ENCODE measurements at regions not wholly inside any gene's neighbourhood (a gene's known extent, or its start where the extent isn't known, plus 50 kb on each side); places are given as distances from the start of the nearest gene placed in this dataset.

DNA sequence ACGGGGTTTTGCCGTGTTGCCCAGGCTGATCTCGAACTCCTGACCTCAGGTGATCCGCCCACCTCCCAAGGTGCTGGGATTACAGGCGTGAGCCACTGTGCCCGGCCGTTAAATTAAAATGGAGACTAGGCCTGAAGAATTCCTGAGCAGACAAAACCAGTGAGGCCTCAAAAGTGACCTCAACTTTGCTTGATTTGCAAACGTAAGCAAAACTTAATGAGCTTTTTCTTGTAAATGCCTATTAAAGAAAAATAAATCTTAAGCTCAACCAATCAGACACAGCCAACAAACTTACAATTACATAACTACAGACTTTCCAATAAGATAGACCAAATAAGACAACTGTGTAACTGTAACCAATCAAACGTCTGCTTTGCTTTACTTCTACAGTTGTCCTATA is 111.3 kb upstream of the SEMA6A start:
- DNase-seq (ENCODE audit: low spot score), result no peak

DNA sequence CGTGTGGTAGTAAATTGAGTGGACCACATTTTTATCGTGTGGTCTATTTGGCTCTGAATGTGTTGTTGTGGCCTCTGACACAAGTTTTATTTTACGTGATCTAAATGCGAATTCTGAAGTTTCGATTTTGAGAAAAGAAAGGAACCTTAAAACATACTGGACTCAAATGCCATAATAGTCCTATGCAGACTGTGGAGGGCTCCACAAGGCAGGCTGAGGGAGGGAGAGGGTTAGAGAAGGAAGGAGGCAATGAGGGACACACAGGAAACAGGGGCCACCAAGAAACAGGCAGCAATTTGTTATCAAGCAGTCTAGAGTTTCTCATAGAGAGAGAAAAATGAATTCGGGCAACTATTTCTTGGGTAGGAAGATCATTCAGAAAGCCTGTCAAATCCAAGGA is 110.4 kb upstream of the SEMA6A start:
- no peak for DNase-seq (ENCODE audit: low spot score)

DNA sequence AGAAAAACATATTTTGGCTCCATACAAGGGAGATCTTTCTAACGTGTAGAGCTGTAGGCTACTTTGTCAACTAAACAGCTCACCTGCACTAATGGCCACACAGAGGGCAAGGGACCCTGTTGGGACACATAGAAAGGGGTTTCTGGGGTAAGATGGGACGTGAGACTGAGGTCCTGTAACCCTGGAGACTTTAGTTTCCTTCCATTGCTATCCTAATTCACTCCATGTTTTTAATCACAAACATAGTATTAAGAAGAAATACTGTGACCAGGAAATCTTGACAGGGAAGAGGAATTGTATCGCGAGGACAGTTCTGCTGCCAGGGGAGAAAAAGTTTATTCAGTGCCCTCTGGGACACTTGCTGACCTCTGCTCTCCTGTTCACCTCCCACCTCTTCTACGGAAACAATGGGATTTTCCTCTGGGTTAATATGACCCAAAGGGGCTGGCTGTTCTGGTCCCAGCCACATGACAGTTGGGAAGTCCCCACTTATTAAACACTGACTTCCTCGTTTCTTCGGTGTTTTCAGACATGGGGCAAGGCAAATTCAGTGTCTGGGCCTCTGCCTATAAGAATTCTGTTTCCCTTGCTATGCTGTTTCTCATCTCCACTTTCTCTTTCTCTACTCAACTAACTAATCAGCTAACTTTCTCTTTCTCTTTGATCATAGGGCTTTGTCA is 106.9 kb upstream of the SEMA6A start:
- no peak for DNase-seq (ENCODE audit: low spot score)

DNA sequence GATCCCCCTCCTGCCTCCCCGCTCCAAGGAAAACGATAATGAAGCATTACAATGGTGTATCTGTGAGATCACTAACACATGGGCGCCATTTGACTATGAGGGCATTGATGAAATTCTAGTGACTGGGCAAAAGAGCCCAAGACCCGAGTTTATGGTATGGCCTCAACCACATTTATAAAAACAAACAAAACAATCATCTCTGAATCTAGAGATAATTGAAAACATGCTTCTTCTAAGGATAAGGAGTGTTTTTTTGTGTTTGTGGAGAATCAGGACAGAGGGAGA is 100.9 kb upstream of the SEMA6A start:
- no peak for DNase-seq (ENCODE audit: low spot score)

DNA sequence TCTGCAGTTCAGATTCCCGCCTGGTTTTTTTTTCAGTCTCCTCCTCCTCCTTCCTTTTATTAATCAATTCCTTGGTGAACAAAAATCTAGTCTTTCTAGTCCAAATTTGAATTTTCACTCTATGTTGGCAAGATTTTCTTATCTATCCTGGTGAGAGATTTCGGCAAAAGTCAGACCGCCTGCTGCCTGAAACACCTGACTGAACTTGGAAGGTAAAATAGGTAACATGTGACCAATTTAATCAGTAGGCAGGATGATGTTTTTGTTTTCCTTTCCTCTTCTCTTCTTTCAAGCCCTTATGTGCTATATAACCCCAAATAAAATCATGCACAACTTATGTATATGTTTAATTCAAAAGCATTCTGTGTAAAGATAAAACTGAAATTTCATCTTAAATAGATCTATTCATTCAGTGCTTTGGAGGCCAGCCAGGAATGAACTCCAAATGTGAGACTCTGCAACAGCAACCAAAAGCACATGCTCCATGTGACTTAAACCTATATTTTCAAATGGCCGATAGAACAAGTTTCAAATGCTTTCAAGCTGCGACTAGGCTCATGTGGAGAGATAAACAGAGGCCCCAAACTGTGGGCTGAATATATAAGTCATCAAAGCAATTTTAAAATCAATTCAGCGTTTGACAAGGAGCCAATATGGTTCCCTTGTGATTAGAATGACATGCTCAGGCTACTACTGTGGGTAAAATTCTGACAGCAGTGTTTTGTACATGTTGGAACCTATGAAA is 100.4 kb upstream of the SEMA6A start:
- no peak for DNase-seq (ENCODE audit: low spot score)

DNA sequence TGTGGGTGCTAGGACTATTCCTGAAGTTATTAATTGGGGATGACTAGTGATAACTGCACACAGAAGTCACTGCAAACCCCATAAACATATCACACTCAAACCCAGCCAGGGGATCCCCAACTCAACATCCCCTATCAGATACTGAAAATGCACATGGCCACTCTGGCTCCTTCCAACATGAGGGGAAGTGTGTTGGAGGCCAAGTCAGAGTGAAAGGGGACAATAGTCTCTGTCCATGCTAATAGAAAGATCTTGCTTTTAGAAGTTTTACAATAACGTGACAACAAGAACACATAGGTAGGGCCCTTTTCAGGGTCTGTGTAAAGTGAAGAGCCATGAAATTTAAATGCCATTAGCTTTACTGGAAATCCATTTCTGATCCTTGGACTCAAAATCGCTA is 98.8 kb upstream of the SEMA6A start:
- DNase-seq (ENCODE audit: low spot score), result no peak

DNA sequence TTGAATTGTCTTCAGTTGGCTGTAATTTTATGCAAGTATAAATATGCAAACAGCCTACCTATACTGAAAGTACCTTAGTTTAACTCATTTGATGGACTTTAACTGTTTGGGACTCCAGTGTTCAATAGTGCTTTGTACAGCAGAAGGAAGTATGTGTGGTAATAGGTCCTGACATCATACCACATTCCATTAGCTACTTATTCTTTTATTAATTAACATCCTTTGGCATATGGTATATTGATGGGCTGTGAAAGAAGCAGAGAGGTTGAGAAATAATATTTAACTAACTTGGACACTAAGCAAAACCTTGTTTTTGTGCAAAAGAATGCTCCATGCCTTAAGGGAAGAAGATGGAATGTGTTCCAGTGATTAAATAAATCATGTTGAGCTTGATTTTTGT is 97.6 kb upstream of the SEMA6A start:
- DNase-seq (ENCODE audit: low spot score), result no peak

DNA sequence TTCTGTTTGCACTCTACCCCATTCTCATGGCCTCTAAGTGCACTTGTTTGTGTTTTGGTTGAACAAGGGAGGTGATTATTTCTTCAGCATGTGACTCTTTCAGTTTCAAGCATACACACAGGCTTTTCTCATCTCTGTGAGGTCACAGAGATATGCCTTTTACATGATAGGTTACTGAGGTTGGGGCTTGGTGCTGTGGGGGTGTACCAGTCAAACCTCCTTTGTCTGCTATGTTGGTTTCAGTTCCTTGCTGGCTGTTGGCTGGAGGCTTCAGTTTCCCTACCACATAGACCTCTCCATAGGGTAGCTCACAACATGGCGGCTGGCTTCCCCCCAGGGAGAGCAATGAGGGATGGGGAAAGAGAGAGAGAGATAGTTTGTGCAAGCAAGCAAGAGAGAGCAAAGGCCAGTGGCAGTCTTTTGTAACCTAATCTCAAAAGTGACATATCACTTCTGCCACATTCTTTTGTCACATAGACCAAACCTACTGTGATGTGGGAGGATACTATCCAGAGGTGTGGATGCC is 96.7 kb upstream of the SEMA6A start:
- peak; percentile 13 for DNase-seq (ENCODE audit: low spot score)

DNA sequence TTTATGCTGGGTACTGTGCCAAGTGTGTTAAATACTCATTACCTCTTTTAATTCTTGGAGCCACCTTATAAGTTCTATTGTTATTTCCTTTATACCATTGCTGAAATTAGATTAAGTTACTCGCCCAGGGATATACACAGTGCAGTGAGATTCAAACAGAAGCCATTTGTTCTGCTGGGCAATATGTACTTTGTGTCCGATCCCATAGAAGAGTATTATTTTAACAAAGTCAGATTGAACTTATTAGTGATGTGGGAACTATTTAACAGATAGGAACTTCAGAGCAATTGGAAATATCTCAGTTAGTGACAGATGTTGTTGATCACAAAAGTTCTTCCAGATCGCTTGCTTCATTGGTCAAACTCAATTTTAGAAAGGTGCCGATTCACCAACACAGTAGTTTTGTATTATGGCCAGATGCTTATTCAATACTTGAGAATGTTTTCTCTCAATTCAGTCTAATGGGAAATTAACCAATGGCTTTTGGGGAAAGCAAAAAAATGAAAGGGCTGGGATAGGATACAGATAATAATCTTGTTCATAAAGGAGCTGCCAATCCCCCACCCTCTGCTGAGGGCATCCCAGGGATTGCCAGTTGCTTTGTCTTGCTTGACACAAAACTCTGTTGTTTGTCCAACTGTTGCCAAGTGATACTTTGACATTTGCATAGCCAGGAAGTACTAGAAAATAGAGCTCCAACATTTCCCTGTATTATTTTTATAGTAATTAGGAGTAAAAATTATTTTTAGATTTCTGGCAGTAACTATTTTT is 94.8 kb upstream of the SEMA6A start:
- DNase-seq (ENCODE audit: low spot score), result no peak

DNA sequence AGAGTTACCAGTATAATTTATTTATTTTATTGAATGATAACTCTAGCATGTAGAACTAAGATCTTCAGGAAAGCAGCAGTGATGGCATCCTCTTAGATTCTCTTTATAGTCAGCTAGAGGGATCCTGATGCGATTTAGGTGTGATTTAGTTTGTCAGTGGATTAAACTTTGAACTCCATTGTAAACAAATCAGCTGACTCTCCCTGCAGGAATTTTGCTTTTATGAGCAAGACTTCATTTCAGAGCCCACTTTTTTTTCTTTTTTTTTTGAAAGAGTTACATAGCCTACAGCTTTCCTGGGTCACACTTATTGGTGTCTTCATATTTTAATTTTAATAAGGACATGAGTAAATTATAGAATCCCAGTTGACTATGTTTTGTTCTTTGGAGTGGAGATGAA is 93.8 kb upstream of the SEMA6A start:
- DNase-seq (ENCODE audit: low spot score), result peak; percentile 32

DNA sequence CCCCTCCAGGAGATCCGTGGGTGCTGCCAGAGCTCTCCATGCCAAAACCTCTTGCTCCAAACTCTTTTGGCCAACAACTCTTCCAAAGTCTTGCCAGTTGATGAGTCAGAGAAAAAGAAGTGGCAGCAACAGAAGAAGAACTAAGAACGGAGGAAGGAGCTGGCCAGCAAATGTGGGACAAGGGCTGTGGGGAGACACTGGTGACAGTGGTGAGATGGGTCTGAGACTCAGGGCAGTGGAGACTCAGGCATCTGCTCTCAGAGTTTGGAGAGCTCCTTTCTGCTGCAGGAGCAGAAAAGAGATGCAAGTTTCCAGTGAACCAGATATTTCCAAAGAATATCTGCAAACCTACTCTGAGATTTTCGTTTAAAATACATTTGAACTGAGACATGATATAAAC is 92.3 kb upstream of the SEMA6A start:
- DNase-seq (ENCODE audit: low spot score), result no peak

DNA sequence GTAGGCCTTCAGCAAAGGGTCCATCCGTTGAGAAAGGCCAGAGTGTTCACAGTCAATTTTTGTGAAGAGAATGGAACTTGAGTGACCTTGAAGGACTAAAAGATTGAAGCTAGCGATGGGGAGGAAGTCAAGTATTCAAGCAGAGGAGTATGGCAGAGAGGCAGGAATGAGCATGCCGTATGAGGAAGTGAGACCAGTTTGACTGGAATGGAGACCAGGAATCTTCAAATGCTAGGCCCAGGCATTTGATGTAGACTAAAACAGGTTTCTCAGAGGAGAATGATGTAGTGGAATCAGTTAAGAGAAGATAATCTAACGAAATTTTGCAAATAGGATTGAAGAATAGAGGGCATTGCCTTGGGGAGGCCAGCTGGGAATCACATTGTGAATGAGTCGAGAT is 90.4 kb upstream of the SEMA6A start:
- DNase-seq (ENCODE audit: low spot score), result no peak

DNA sequence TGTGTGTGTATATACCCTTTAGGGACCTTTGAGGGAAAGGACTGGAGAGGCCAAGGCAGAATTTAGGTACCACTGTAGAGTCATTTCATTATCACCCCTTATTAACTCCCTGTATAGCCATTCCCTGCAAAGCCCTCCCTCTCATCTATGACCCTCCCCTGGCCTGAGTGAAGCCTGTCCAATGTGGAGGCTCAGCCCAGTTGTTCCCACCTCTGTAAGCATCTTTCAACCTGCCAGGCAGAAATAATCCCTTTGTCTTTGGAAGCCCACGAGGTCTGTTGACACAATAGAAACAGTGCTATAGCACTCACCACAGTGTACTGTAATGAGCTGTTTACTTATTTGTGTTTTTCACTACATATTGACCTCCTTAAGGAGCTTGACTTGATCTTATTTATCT is 88.5 kb upstream of the SEMA6A start:
- DNase-seq (ENCODE audit: low spot score), result no peak

DNA sequence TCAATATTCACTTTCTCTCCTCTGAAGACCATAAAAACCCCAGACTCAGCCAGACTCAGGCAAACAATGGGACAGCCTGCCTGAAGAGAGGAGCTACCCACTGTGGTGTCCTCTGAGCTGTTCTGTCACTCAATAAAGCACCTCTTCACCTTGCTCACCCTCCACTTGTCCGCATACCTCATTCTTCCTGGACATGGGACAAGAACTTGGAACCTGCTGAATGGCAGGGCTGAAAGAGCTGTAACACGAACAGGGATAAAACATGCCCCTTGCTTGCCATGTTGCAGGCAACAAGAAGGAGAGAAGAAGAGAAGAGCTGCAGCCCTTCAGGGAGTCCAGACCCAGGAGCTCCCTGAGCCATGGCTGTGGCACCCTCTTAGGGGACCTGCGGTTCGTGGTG is 86.8 kb upstream of the SEMA6A start:
- no peak for DNase-seq (ENCODE audit: low spot score)

DNA sequence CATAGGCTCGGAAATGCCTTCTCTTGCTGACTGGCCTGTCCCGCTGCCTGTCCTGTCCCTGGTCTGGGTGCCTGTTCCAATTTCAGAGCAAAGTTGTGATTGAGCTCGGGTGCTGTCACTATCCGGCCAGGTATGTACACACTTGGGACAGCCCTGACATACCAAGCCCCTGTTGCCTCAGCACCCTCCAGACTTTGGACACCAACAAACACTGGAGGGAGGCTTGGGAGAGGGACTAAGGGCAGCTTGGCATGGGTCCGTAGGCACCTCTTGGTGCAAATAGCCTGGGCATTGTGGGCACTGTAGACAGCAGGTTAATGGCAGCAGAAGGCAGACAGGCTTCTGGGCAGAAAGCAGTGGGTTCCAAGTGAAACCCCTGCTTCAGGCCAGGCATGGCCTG is 86.3 kb upstream of the SEMA6A start:
- DNase-seq (ENCODE audit: low spot score), result no peak

DNA sequence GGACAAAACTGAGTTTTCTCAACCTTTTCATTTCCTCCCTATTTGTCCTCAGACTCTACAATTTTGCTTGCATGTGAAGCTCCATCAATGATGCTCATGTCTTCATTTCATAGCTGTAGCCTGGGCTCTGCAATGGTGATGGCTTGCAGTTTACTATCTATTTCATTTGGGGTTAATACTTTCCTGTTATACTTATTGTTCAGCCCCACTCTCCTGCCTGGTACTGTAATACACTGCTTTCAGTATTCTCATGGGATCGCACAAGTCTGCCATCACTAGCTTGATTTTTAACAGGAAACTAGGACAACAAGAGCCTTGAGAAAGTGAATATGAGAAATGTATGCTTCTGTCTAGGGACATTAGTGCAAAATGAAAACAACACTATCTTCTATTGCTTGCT is 84.2 kb upstream of the SEMA6A start:
- no peak for DNase-seq (ENCODE audit: low spot score)

DNA sequence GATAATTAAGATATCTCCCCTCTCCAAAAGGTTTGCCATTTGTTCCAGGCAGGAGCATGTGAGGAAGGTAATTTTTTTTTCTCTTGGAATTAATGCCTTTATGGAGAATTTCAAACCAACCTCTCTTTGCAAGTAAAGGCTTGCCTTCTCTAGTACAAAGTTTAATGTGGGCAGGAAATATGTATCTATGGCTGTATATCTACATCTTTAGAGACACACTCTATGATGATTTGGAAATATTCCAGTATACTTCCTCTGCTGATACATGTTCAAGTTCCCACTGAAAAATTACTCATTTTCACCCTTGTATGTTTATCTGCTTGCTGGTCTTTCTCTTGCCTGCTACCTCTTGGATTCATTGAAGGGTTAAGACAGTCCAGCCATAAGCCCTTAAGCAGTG is 83.5 kb upstream of the SEMA6A start:
- DNase-seq (ENCODE audit: low spot score), result no peak

DNA sequence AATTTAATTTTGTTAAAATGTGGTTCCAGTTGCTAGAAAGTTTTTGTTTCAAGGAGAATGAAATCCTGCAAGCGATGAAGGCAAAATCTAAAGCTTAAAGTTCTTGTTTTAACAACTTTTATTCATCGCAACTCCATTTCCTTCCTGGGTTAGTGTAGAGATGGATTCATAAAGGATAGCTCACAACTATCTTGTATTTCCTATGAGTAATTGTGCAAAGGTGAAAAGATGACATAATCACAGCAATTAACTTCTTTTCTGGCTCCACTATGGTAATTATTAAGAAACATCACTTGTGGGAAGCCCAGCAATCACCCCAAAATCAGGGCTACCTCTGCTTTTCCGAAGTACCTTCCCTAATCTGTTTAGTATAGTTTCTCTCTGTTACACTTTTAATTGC is 80.8 kb upstream of the SEMA6A start:
- DNase-seq (ENCODE audit: low spot score), result no peak

DNA sequence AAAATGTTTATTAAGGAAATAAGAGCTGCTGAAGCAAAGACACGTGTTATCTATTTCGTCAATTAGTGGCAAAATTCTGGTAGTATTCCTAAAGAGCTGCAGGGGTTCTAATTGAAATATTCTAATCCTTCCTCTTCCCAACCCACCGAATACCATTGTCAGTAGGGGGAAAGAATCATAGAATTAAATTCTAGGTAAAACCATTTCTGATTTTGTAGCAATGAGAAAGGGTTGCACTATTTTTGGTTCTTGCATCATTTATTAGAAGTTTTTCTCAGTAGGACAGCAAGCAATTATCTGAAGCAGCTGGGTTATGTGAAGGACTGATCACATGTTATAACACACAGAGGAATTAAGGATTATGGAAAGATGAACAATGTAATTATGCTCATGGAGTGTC is 80.3 kb upstream of the SEMA6A start:
- DNase-seq (ENCODE audit: low spot score), result no peak

DNA sequence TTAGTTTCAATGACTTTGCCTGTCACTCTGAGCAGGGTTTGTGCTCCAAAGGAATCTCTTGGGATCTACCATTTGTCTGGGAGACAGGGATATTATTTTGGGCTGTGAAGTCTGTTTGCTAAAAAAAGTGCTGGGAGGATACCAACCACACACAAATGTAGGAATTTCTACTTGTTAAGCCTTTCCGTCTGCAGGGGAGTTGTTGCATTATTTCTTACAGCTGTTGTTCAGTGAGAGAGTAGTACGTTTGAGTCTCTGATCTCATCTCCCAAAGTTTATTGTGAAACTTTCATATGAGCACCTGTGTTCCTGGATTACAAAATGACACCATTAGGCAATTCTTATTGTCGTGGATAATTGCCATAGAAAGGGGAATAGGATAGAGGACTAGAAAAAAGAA is 78.3 kb upstream of the SEMA6A start:
- DNase-seq (ENCODE audit: low spot score), result peak; percentile 39

DNA sequence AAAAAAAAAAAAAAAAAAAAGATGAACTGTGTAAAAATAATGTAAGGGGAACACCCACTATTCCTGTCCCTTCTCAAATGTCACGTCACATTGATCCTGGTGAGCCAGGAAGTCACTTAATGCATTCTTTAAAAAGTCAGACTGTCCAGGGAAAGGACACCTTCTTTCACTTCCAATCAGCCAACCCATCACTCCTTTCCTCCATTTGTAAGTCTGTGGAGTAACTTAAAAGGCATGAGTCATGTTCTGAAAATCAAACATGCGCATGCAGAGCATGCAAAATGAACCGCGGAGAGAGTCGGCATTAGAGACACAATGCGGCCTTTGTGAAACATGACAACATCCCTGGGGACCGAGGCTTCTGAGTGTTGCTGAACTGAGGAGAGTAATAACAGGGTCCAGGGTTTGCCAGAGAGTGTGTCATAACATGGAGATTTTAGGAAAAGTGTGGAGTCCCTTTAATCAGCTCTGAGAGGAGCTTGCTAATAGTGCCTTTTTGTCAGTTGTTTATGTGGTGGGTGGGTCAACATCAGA is 77.6 kb upstream of the SEMA6A start:
- DNase-seq (ENCODE audit: low spot score), result peak; percentile 98

DNA sequence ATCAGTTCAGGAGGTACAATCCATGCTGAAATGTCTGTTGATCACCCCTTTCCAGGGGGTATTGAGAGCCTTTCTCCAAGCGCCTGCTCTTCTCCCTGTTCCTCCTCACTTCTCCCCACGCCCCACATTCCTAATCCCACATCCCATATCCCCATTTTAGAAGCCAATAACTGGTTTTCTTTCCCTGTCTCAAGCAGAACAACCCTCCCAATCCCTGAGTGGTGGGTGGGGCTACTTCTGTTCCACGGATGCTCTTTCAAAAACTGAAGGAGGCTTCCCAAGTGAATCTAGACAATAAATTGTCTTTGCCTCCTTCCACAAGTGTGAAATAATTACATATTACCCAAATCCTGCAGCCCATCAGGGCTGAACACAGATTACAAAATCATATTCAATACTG is 77.0 kb upstream of the SEMA6A start:
- DNase-seq (ENCODE audit: low spot score), result no peak

DNA sequence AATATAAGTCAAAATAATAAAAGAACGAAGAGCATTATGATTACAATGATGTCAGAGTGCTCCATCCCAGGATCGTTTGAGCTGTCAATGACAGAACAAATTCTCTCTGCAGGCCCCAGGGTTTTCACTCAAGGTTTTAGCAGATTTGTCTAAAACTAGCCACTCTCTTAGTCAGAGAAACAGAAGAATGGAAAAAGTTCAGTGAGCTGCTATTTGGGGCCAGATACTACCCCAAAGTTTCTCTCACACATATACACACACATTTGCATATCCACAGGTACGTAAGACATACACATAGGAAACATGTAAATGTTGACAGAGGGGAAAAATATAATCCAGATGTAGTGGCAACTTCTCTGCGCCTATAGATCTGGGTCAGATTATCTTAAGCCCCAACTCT is 76.3 kb upstream of the SEMA6A start:
- no peak for DNase-seq (ENCODE audit: low spot score)
